ENCODE measurements at regions not wholly inside any gene's neighbourhood (a gene's known extent, or its start where the extent isn't known, plus 50 kb on each side); places are given as distances from the start of the nearest gene placed in this dataset. TPM values are rescaled to one million over a fixed set of nuclear protein-coding genes. Genes with fewer than 3 reads are reported as not detected.
"Not testable (repeated sequence)": the region's sequence is repeated elsewhere in the genome, so short reads cannot be mapped to it uniquely, and the experiment has no call there.

DNA sequence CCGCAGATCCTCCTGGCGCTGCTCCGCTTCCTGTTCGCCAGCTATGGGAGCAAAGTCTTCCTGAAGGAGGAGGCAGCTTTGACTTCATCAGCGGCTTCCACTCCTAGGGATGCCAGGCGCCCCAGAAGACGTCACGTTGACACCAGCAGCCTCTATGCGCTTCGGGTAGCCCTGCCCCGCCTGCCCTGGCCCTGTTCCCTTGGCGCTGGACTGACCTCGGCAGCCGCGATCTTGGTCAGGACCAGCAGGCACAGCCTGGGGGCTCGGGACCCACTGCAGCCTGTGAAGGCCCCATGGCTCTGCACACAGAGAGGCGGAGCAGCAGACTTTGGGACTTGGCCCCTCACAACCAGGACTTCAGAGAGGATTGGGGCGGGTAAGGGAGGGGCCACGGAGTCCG is 957.8 kb downstream of the RPIA start:
- H3K4me3 ChIP-seq; intact Hi-C loops (cut with DNase I); ATAC-seq; H3K27ac ChIP-seq; H3K4me1 ChIP-seq; H3K9me3 ChIP-seq; DNase-seq; H3K36me3 ChIP-seq (replicated peaks in 1 of 2; ENCODE audit: insufficient read depth in 1 of 2, low read depth in 2 of 2); H3K27me3 ChIP-seq: not testable (repeated sequence)
- WGBS, 2 donors = 35 to 44% methylated on average over 3 to 6 of the region's 20 CpGs

DNA sequence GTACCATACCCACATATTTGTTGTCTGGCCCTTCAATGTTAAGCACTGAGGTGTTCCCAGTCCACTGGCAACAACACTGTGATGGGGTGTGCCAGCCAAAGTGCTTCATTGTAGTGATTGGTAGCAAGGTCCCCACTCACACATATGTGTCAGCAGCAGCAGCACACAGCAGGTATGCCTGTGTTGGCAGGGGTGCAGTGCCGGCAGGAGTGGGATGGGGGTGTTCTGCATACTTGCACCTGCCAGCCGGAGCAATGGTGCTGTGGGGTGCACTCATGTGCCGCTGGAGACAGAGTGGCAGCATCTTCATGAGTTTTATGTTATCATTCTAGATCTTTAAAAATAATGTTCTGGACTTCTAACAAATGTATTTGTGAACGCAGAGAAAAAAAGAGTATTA is 987.8 kb downstream of the RPIA start:
- H3K36me3 ChIP-seq (replicated peaks in 1 of 2; ENCODE audit: insufficient read depth in 1 of 2, low read depth in 2 of 2); intact Hi-C loops (cut with DNase I); H3K9me3 ChIP-seq; H3K4me3 ChIP-seq; H3K27ac ChIP-seq; H3K27me3 ChIP-seq; DNase-seq; ATAC-seq; H3K4me1 ChIP-seq: not testable (repeated sequence)
- 70 to 72% methylated on average over 4 of the region's 4 CpGs for WGBS, 2 donors

Small RNAs in the stretch of these regions (small RNA-seq; reads per million reads assigned to genes)
- gene RF00001 = not detected
